HG02885 (cell line): ENCODE measurements at regions not wholly inside any gene's neighbourhood (a gene's known extent, or its start where the extent isn't known, plus 50 kb on each side); places are given as distances from the start of the nearest gene placed in this dataset.

Experiments
- ATAC-seq: cut with Tn5 transposase; IDR thresholded peaks from one replicate; pipeline ENCODE4 v1.9.1; 2021; ENCODE audit warnings: mild to moderate bottlenecking; ENCODE audit not compliant: unreplicated experiment, poor library complexity

GRCh38 chr1:42096554-42096953, 56.7 kb upstream of the GUCA2B start:
- ATAC-seq = no peak

- ATAC-seq = no peak
Observed at GRCh38 chr1:42089246-42089645, 64.0 kb upstream of the GUCA2B start.

GRCh38 chr1:42086146-42086545, 67.1 kb upstream of the GUCA2B start:
- ATAC-seq = no peak

- ATAC-seq = no peak
Observed at GRCh38 chr1:42085596-42085995, 67.6 kb upstream of the GUCA2B start.

GRCh38 chr1:42081475-42081874, 71.7 kb upstream of the GUCA2B start:
- ATAC-seq = no peak

- no peak for ATAC-seq
Observed at GRCh38 chr1:42075179-42075578, 78.0 kb upstream of the GUCA2B start.

GRCh38 chr1:42070996-42071395, 82.2 kb upstream of the GUCA2B start:
- no peak for ATAC-seq

GRCh38 chr1:42057800-42058199, 95.4 kb upstream of the GUCA2B start:
- ATAC-seq = no peak

GRCh38 chr1:42056460-42056859, 96.8 kb upstream of the GUCA2B start:
- no peak for ATAC-seq

- no peak for ATAC-seq
Observed at GRCh38 chr1:42055061-42055460, 98.1 kb upstream of the GUCA2B start.

GRCh38 chr1:42052072-42052699, 101.0 kb upstream of the GUCA2B start:
- no peak for ATAC-seq

- ATAC-seq = no peak
Observed at GRCh38 chr1:42047508-42047880, 105.7 kb upstream of the GUCA2B start.

GRCh38 chr1:42046761-42047507, 106.3 kb upstream of the GUCA2B start:
- ATAC-seq = no peak

GRCh38 chr1:42044346-42044745, 108.9 kb upstream of the GUCA2B start:
- no peak for ATAC-seq

- no peak for ATAC-seq
Observed at GRCh38 chr1:42043811-42044210, 109.4 kb upstream of the GUCA2B start.

- ATAC-seq = no peak
Observed at GRCh38 chr1:42043182-42043581, 110.0 kb upstream of the GUCA2B start.

- ATAC-seq = no peak
Observed at GRCh38 chr1:42041031-42041430, 112.2 kb upstream of the GUCA2B start.

- no peak for ATAC-seq
Observed at GRCh38 chr1:42040159-42040558, 113.1 kb upstream of the GUCA2B start.

GRCh38 chr1:42038261-42038660, 114.9 kb upstream of the GUCA2B start:
- no peak for ATAC-seq

- ATAC-seq = no peak
Observed at GRCh38 chr1:42037586-42037985, 115.6 kb upstream of the GUCA2B start.

- no peak for ATAC-seq
Observed at GRCh38 chr1:42037161-42037560, 116.0 kb upstream of the GUCA2B start.
